ENCODE measurements at regions not wholly inside any gene's neighbourhood (a gene's known extent, or its start where the extent isn't known, plus 50 kb on each side); places are given as distances from the start of the nearest gene placed in this dataset.

GRCh38 chr10:83564889-83565588, 574.3 kb upstream of the GHITM start:
- Histone ChIP-seq H2BK15ac (replicated peaks; ENCODE audit: low read depth) (no peak overlapping the region), H3K36me3 (ENCODE audit: control insufficient read depth, insufficient read depth, low read length) (no peaks in the 10 kb centered on the region), H2BK120ac (ENCODE audit: low read depth, low read length) (no peak overlapping the region), H2BK5ac (ENCODE audit: low read length) (no peak overlapping the region), H3K79me2 (ENCODE audit: control insufficient read depth, insufficient read depth, low read length) (no peaks in the 10 kb centered on the region), H3K4ac (ENCODE audit: low read depth, low read length) (no peak overlapping the region), H3K9ac (ENCODE audit: low read length) (no peak overlapping the region), H3K18ac (ENCODE audit: low read length) (no peak overlapping the region), H3K79me1 (ENCODE audit: low read length) (no peaks in the 10 kb centered on the region), H3K4me1 (ENCODE audit: control insufficient read depth, low read depth, low read length) (no peaks in the 10 kb centered on the region), H2AK5ac (ENCODE audit: low read length) (no peak overlapping the region), H3K27me3 (ENCODE audit: insufficient read depth, low read length, poor library complexity) (no peaks in the 10 kb centered on the region), H4K5ac (ENCODE audit: low read length) (no peak overlapping the region), H3K27ac (ENCODE audit: low read depth, low read length) (no peak overlapping the region), H3K4me3 (ENCODE audit: low read length) (no peak overlapping the region), H3K4me2 (ENCODE audit: low read length) (no peak overlapping the region), H3K23ac (ENCODE audit: low read length) (no peak overlapping the region), H4K8ac (ENCODE audit: low read depth, low read length) (no peak overlapping the region), H3K56ac (ENCODE audit: low read length) (no peak overlapping the region)
- no peak for DNase-seq
- WGBS (ENCODE audit: extremely low coverage, insufficient coverage, low lambda C conversion rate), result no CpG with 5 or more reads among the region's 32 CpGs

DNA sequence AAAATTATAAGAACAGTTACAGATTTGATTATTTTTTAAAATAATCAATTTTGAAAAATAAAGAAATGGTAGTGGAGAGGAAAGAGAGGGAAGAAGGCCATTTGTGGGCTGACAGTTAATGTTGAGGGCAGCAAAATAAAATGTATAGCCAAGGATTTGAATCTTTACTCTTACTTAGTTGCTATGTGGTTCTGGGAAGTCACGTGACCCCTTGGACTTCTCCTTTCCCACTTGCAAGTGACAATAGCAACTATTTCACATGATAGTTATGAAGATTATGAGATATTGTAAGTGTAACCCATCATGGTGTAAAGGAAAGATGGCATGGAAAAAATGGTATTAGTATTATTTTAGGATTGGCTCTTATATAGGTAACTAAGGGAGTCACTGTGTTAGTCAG, 567.3 kb upstream of the GHITM start:
- H3K4ac ChIP-seq (ENCODE audit: low read depth, low read length), result no peak overlapping the region
- no peak overlapping the region for H4K8ac ChIP-seq (ENCODE audit: low read depth, low read length)
- H3K18ac ChIP-seq (ENCODE audit: low read length), result no peak overlapping the region
- no peak overlapping the region for H2BK120ac ChIP-seq (ENCODE audit: low read depth, low read length)
- no peak overlapping the region for H4K5ac ChIP-seq (ENCODE audit: low read length)
- H2BK5ac ChIP-seq (ENCODE audit: low read length), result no peak overlapping the region
- no peak overlapping the region for H3K23ac ChIP-seq (ENCODE audit: low read length)
- H2BK15ac ChIP-seq (replicated peaks; ENCODE audit: low read depth), result no peak overlapping the region
- no peak overlapping the region for H3K4me3 ChIP-seq (ENCODE audit: low read length)
- DNase-seq, result no peak
- H3K4me2 ChIP-seq (ENCODE audit: low read length), result no peak overlapping the region
- H3K79me2 ChIP-seq (ENCODE audit: control insufficient read depth, insufficient read depth, low read length), result no peaks in the 10 kb centered on the region
- H3K36me3 ChIP-seq (ENCODE audit: control insufficient read depth, insufficient read depth, low read length), result no peaks in the 10 kb centered on the region
- no peaks in the 10 kb centered on the region for H3K79me1 ChIP-seq (ENCODE audit: low read length)
- H3K27ac ChIP-seq (ENCODE audit: low read depth, low read length), result no peak overlapping the region
- H3K9ac ChIP-seq (ENCODE audit: low read length), result no peak overlapping the region
- WGBS (ENCODE audit: extremely low coverage, insufficient coverage, low lambda C conversion rate), result no CpG with 5 or more reads among the region's 1 CpG
- H2AK5ac ChIP-seq (ENCODE audit: low read length), result no peak overlapping the region
- H3K56ac ChIP-seq (ENCODE audit: low read length), result no peak overlapping the region
- H3K4me1 ChIP-seq (ENCODE audit: control insufficient read depth, low read depth, low read length), result no peaks in the 10 kb centered on the region
- H3K27me3 ChIP-seq (ENCODE audit: insufficient read depth, low read length, poor library complexity), result no peaks in the 10 kb centered on the region

DNA sequence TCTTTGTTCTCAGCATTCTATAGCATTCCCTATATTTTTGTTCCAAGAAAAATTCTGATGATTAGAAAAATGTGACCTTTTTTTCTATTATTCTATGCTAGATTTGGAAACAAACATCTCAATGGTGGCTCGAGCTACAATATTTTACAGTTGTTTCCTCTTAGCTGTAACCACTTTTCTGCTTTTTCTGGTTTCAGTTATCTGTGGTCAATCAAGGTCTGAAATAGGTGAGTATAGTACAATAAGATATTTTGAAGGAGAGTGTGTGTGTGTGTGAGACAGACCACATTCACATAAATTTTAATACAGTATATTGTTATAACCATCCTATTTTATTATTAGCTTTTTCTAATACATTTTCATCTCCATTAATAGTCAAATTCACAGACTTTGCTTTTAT, 564.5 kb upstream of the GHITM start:
- H3K4me1 ChIP-seq (ENCODE audit: control insufficient read depth, low read depth, low read length), result no peaks in the 10 kb centered on the region
- no peak overlapping the region for H3K4me2 ChIP-seq (ENCODE audit: low read length)
- H4K5ac ChIP-seq (ENCODE audit: low read length), result no peak overlapping the region
- no peaks in the 10 kb centered on the region for H3K79me2 ChIP-seq (ENCODE audit: control insufficient read depth, insufficient read depth, low read length)
- H2BK120ac ChIP-seq (ENCODE audit: low read depth, low read length), result no peak overlapping the region
- no peak overlapping the region for H3K27ac ChIP-seq (ENCODE audit: low read depth, low read length)
- H2BK5ac ChIP-seq (ENCODE audit: low read length), result no peak overlapping the region
- no peak overlapping the region for H4K8ac ChIP-seq (ENCODE audit: low read depth, low read length)
- no peak overlapping the region for H3K4me3 ChIP-seq (ENCODE audit: low read length)
- H3K36me3 ChIP-seq (ENCODE audit: control insufficient read depth, insufficient read depth, low read length), result no peaks in the 10 kb centered on the region
- no peak overlapping the region for H3K9ac ChIP-seq (ENCODE audit: low read length)
- WGBS (ENCODE audit: extremely low coverage, insufficient coverage, low lambda C conversion rate), result no CpG with 5 or more reads among the region's 1 CpG
- no peak for DNase-seq
- H3K4ac ChIP-seq (ENCODE audit: low read depth, low read length), result no peak overlapping the region
- no peak overlapping the region for H3K18ac ChIP-seq (ENCODE audit: low read length)
- H3K79me1 ChIP-seq (ENCODE audit: low read length), result no peaks in the 10 kb centered on the region
- no peak overlapping the region for H2BK15ac ChIP-seq (replicated peaks; ENCODE audit: low read depth)
- H2AK5ac ChIP-seq (ENCODE audit: low read length), result no peak overlapping the region
- H3K56ac ChIP-seq (ENCODE audit: low read length), result no peak overlapping the region
- H3K27me3 ChIP-seq (ENCODE audit: insufficient read depth, low read length, poor library complexity), result no peaks in the 10 kb centered on the region
- no peak overlapping the region for H3K23ac ChIP-seq (ENCODE audit: low read length)

DNA sequence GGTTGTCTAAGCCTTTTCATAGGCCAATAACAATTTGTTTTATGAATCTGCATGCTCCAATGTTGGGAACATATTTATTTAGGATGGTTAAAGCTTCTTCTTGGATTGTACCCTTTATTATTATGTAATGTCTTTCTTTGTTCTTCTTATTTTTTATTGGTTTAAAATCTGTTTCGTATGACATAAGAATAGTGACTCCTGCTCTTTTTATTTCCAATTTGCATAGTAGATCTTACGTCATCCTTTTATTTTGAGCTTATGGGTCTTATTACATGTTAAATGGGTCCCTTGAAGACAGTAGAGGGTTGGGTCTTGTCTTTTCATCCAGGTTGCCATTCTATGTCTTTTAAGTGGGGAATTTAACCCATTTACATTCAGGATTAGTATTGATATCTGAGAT, 561.9 kb upstream of the GHITM start:
- Histone ChIP-seq H3K23ac (ENCODE audit: low read length) (no peak overlapping the region), H3K79me1 (ENCODE audit: low read length) (no peaks in the 10 kb centered on the region)
- WGBS (ENCODE audit: extremely low coverage, insufficient coverage, low lambda C conversion rate), result no CpG with 5 or more reads among the region's 2 CpGs

DNA sequence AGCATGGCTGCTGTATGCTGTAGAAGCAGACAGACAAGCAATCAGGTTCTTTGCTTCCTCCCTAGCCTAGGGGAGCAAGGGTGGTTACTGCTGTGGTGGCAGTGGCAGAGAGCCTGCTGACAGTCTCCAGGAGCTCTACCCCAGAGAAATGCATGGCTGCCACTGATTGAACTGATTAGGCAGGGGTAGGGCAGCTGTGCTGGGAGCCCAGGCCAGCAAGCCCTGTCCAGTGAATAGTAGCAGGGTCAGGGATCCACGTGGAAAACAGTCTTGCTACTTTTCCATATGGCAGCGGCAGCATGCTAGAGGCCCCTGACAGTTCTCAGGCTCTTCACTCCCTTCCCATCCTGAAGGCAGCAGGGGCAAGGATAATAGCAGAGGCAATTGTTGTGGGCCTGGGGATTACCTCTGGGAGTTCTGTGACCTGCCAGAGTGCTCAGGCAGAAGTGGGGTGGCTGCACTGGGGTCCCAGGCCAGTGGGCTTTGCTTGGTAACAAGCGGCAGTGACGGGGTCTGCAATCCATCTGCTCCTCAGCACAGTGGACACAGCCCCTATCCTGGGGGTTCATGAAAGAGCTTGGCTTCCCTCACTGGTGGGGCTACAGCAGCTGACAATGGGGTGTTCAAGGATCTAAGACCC, 558.8 kb upstream of the GHITM start:
- H3K27ac ChIP-seq (ENCODE audit: low read depth, low read length), result no peak overlapping the region
- no peaks in the 10 kb centered on the region for H3K4me1 ChIP-seq (ENCODE audit: control insufficient read depth, low read depth, low read length)
- H3K18ac ChIP-seq (ENCODE audit: low read length), result no peak overlapping the region
- H3K27me3 ChIP-seq (ENCODE audit: insufficient read depth, low read length, poor library complexity), result no peaks in the 10 kb centered on the region
- H3K4me2 ChIP-seq (ENCODE audit: low read length), result no peak overlapping the region
- H3K23ac ChIP-seq (ENCODE audit: low read length), result no peak overlapping the region
- no peak overlapping the region for H2BK15ac ChIP-seq (replicated peaks; ENCODE audit: low read depth)
- no peak overlapping the region for H3K56ac ChIP-seq (ENCODE audit: low read length)
- H2AK5ac ChIP-seq (ENCODE audit: low read length), result no peak overlapping the region
- H3K9ac ChIP-seq (ENCODE audit: low read length), result no peak overlapping the region
- H3K4me3 ChIP-seq (ENCODE audit: low read length), result no peak overlapping the region
- no peaks in the 10 kb centered on the region for H3K79me1 ChIP-seq (ENCODE audit: low read length)
- no peaks in the 10 kb centered on the region for H3K36me3 ChIP-seq (ENCODE audit: control insufficient read depth, insufficient read depth, low read length)
- WGBS (ENCODE audit: extremely low coverage, insufficient coverage, low lambda C conversion rate), result no CpG with 5 or more reads among the region's 4 CpGs
- no peak overlapping the region for H2BK120ac ChIP-seq (ENCODE audit: low read depth, low read length)
- no peak overlapping the region for H4K8ac ChIP-seq (ENCODE audit: low read depth, low read length)
- H3K79me2 ChIP-seq (ENCODE audit: control insufficient read depth, insufficient read depth, low read length), result no peaks in the 10 kb centered on the region
- H4K5ac ChIP-seq (ENCODE audit: low read length), result no peak overlapping the region
- no peak overlapping the region for H3K4ac ChIP-seq (ENCODE audit: low read depth, low read length)
- no peak overlapping the region for H2BK5ac ChIP-seq (ENCODE audit: low read length)
- no peak for DNase-seq

More for the DNA sequence above, 561.9 kb upstream of the GHITM start:
- H2AK5ac ChIP-seq (ENCODE audit: low read length), result no peak overlapping the region
- no peaks in the 10 kb centered on the region for H3K4me1 ChIP-seq (ENCODE audit: control insufficient read depth, low read depth, low read length)
- H3K4me3 ChIP-seq (ENCODE audit: low read length), result no peak overlapping the region
- H3K4ac ChIP-seq (ENCODE audit: low read depth, low read length), result no peak overlapping the region
- DNase-seq, result no peak
- no peak overlapping the region for H4K5ac ChIP-seq (ENCODE audit: low read length)
- H2BK5ac ChIP-seq (ENCODE audit: low read length), result no peak overlapping the region
- no peak overlapping the region for H2BK15ac ChIP-seq (replicated peaks; ENCODE audit: low read depth)
- no peak overlapping the region for H3K56ac ChIP-seq (ENCODE audit: low read length)
- no peaks in the 10 kb centered on the region for H3K27me3 ChIP-seq (ENCODE audit: insufficient read depth, low read length, poor library complexity)
- no peaks in the 10 kb centered on the region for H3K79me2 ChIP-seq (ENCODE audit: control insufficient read depth, insufficient read depth, low read length)
- no peaks in the 10 kb centered on the region for H3K36me3 ChIP-seq (ENCODE audit: control insufficient read depth, insufficient read depth, low read length)
- no peak overlapping the region for H2BK120ac ChIP-seq (ENCODE audit: low read depth, low read length)
- no peak overlapping the region for H3K27ac ChIP-seq (ENCODE audit: low read depth, low read length)
- no peak overlapping the region for H3K18ac ChIP-seq (ENCODE audit: low read length)
- no peak overlapping the region for H4K8ac ChIP-seq (ENCODE audit: low read depth, low read length)
- no peak overlapping the region for H3K4me2 ChIP-seq (ENCODE audit: low read length)
- H3K9ac ChIP-seq (ENCODE audit: low read length), result no peak overlapping the region

All from mesendoderm (in vitro differentiated cells).